T-helper 1 cell treated with Interleukin-12 subunit alpha and Interleukin-12 subunit beta and Interleukin-4 antibody, amounts not matched to agents 30 ng/mL and 1 ng/mL, for 36 hours (primary cell): ENCODE measurements at regions not wholly inside any gene's neighbourhood (a gene's known extent, or its start where the extent isn't known, plus 50 kb on each side); places are given as distances from the start of the nearest gene placed in this dataset.

Experiments
- intact Hi-C: fragments of 100-400 bp; cut with micrococcal nuclease; formaldehyde crosslinking; loops from one replicate; pipeline ENCODE4 v1.15.1; 2024

- intact Hi-C loops, result no loop called here
Measured at GRCh38 chr6:165804331-165805066, 141.5 kb upstream of the PDE10A start.

- intact Hi-C loops, result no loop called here
Measured at GRCh38 chr6:165800337-165800736, 137.3 kb upstream of the PDE10A start.

GRCh38 chr6:165799391-165800153 lies 136.5 kb upstream of the PDE10A start:
- intact Hi-C loops, result no loop called here

- intact Hi-C loops, result no loop called here
Measured at GRCh38 chr6:165798991-165799390, 135.9 kb upstream of the PDE10A start.

- intact Hi-C loops, result no loop called here
Measured at GRCh38 chr6:165794179-165794601, 131.1 kb upstream of the PDE10A start.

GRCh38 chr6:165793287-165793825 lies 130.3 kb upstream of the PDE10A start:
- intact Hi-C loops, result no loop called here

- intact Hi-C loops, result no loop called here
Measured at GRCh38 chr6:165791876-165792437, 128.9 kb upstream of the PDE10A start.

- intact Hi-C loops, result no loop called here
Measured at GRCh38 chr6:165791306-165791705, 128.3 kb upstream of the PDE10A start.

GRCh38 chr6:165782812-165783211 lies 119.8 kb upstream of the PDE10A start:
- intact Hi-C loops, result no loop called here

GRCh38 chr6:165782134-165782533 lies 119.1 kb upstream of the PDE10A start:
- intact Hi-C loops, result no loop called here

GRCh38 chr6:165777680-165778079 lies 114.6 kb upstream of the PDE10A start:
- intact Hi-C loops, result no loop called here

- intact Hi-C loops, result no loop called here
Measured at GRCh38 chr6:165776691-165777090, 113.7 kb upstream of the PDE10A start.

GRCh38 chr6:165775721-165776120 lies 112.7 kb upstream of the PDE10A start:
- intact Hi-C loops, result no loop called here

- intact Hi-C loops, result no loop called here
Measured at GRCh38 chr6:165774903-165775601, 112.0 kb upstream of the PDE10A start.

GRCh38 chr6:165770397-165771082 lies 107.5 kb upstream of the PDE10A start:
- intact Hi-C loops, result no loop called here

GRCh38 chr6:165769884-165770283 lies 106.8 kb upstream of the PDE10A start:
- intact Hi-C loops, result no loop called here

GRCh38 chr6:165769401-165769800 lies 106.4 kb upstream of the PDE10A start:
- intact Hi-C loops, result no loop called here

GRCh38 chr6:165768961-165769360 lies 105.9 kb upstream of the PDE10A start:
- intact Hi-C loops, result no loop called here

GRCh38 chr6:165767228-165767627 lies 104.2 kb upstream of the PDE10A start:
- intact Hi-C loops, result no loop called here

- intact Hi-C loops, result no loop called here
Measured at GRCh38 chr6:165766457-165766856, 103.4 kb upstream of the PDE10A start.

- intact Hi-C loops, result no loop called here
Measured at GRCh38 chr6:165766026-165766425, 103.0 kb upstream of the PDE10A start.
